ENCODE measurements at regions not wholly inside any gene's neighbourhood (a gene's known extent, or its start where the extent isn't known, plus 50 kb on each side); places are given as distances from the start of the nearest gene placed in this dataset.

- no peak for TF ChIP-seq ID3 (CRISPR knock-in tag; IDR thresholded peaks at IDR 0.05)
- peak; percentile 65; the same call in 1 of the 2 replicates for TF ChIP-seq ID3 (tag; IDR thresholded peaks at IDR 0.05)
- TF ChIP-seq ZNF212 (CRISPR knock-in tag; IDR thresholded peaks at IDR 0.05) = no peak
- TF ChIP-seq XRCC4 (IDR thresholded peaks at IDR 0.05; ENCODE audit: extremely low read depth, insufficient read depth, insufficient read length) = no peak
- TF ChIP-seq PHB (CRISPR knock-in tag; IDR thresholded peaks at IDR 0.05) = no peak
- no peak; the same call in 1 of the 2 replicates for TF ChIP-seq PKNOX1 (IDR thresholded peaks at IDR 0.05)
- peak in 1 of 2 experiments; percentile 98; a peak in 2 of 4 replicates for TF ChIP-seq ZMIZ1 (IDR thresholded peaks at IDR 0.05; ENCODE audit: low read depth in 2 of 2, low read length in 2 of 2)
- no peak for TF ChIP-seq RBM25 (IDR thresholded peaks at IDR 0.05; ENCODE audit: low read depth, low read length, severe bottlenecking)
- no peak for TF ChIP-seq ESRRB (CRISPR knock-in tag; IDR thresholded peaks at IDR 0.05; ENCODE audit: borderline replicate concordance)
- TF ChIP-seq MGA (IDR thresholded peaks at IDR 0.05) = 0 out of 2 replicates have a peak, but pooled peaks have one; percentile 0
Observed at GRCh38 chr10:92756201-92757065, 66.7 kb downstream of the HHEX start (continued).

All from K562 (cell line).